ENCODE measurements at regions not wholly inside any gene's neighbourhood (a gene's known extent, or its start where the extent isn't known, plus 50 kb on each side); places are given as distances from the start of the nearest gene placed in this dataset.

- no peak overlapping the region for H3K9ac ChIP-seq (ENCODE audit: low read length)
- no peak overlapping the region for H3K27ac ChIP-seq (ENCODE audit: low read depth, low read length)
- no peaks in the 10 kb centered on the region for H3K4me1 ChIP-seq (ENCODE audit: control insufficient read depth, insufficient read depth, low read length)
- no peaks in the 10 kb centered on the region for H3K36me3 ChIP-seq (ENCODE audit: control insufficient read depth, insufficient read depth, low read length)
- H3K9me3 ChIP-seq (ENCODE audit: control insufficient read depth, insufficient read depth, low read depth, low read length), result no peaks in the 10 kb centered on the region
- no peaks in the 10 kb centered on the region for H3K27me3 ChIP-seq (ENCODE audit: control insufficient read depth, insufficient read depth, low read length)
- no peak overlapping the region for H3K4me3 ChIP-seq (ENCODE audit: low read depth, low read length)
Measured at GRCh38 chr4:35912174-35912573, 332.1 kb downstream of the ARAP2 start.

GRCh38 chr4:35918491-35918977, 325.8 kb downstream of the ARAP2 start:
- no peak overlapping the region for H3K9ac ChIP-seq (ENCODE audit: low read length)
- H3K36me3 ChIP-seq (ENCODE audit: control insufficient read depth, insufficient read depth, low read length), result no peaks in the 10 kb centered on the region
- no peaks in the 10 kb centered on the region; the same call in 1 of the 2 replicates for H3K9me3 ChIP-seq (ENCODE audit: control insufficient read depth, insufficient read depth, low read depth, low read length)
- peaks cover 9% of the 10 kb centered on the region; the same call in 1 of the 2 replicates for H3K4me1 ChIP-seq (ENCODE audit: control insufficient read depth, insufficient read depth, low read length)
- no peak overlapping the region for H3K27ac ChIP-seq (ENCODE audit: low read depth, low read length)
- no peaks in the 10 kb centered on the region for H3K27me3 ChIP-seq (ENCODE audit: control insufficient read depth, insufficient read depth, low read length)
- H3K4me3 ChIP-seq (ENCODE audit: low read depth, low read length), result no peak overlapping the region

DNA sequence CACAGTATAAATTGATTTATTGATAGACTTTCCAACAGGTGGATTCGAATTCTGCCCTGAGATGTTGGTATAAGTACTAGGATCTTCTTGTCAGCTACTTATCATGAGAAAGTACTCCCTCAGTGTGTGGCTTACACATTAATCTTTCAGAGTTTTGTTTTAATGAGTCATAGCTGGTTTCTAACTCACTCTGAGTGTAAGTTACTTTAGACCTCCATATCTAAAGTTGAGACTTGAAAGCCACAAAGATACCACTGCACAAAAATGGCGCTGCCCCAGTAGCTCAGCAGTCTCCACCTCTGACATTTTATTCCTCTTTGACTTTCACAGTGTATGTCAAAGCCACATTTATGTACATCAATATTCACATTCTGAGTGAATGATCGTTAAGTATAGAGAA, 318.5 kb downstream of the ARAP2 start:
- H3K9me3 ChIP-seq (ENCODE audit: control insufficient read depth, insufficient read depth, low read depth, low read length), result no peaks in the 10 kb centered on the region

GRCh38 chr4:35926788-35927187, 317.5 kb downstream of the ARAP2 start:
- H3K4me1 ChIP-seq (ENCODE audit: control insufficient read depth, insufficient read depth, low read length), result no peaks in the 10 kb centered on the region
- no peaks in the 10 kb centered on the region for H3K27me3 ChIP-seq (ENCODE audit: control insufficient read depth, insufficient read depth, low read length)
- H3K4me3 ChIP-seq (ENCODE audit: low read depth, low read length), result no peak overlapping the region
- H3K9ac ChIP-seq (ENCODE audit: low read length), result no peak overlapping the region
- H3K27ac ChIP-seq (ENCODE audit: low read depth, low read length), result no peak overlapping the region
- H3K9me3 ChIP-seq (ENCODE audit: control insufficient read depth, insufficient read depth, low read depth, low read length), result no peaks in the 10 kb centered on the region
- no peaks in the 10 kb centered on the region for H3K36me3 ChIP-seq (ENCODE audit: control insufficient read depth, insufficient read depth, low read length)

More for the DNA sequence above, 318.5 kb downstream of the ARAP2 start:
- H3K36me3 ChIP-seq (ENCODE audit: control insufficient read depth, insufficient read depth, low read length), result no peaks in the 10 kb centered on the region
- H3K4me1 ChIP-seq (ENCODE audit: control insufficient read depth, insufficient read depth, low read length), result no peaks in the 10 kb centered on the region
- H3K4me3 ChIP-seq (ENCODE audit: low read depth, low read length), result no peak overlapping the region
- H3K27ac ChIP-seq (ENCODE audit: low read depth, low read length), result no peak overlapping the region
- H3K9ac ChIP-seq (ENCODE audit: low read length), result no peak overlapping the region
- no peaks in the 10 kb centered on the region for H3K27me3 ChIP-seq (ENCODE audit: control insufficient read depth, insufficient read depth, low read length)

- Histone ChIP-seq H3K9ac (ENCODE audit: low read length) (no peak overlapping the region), H3K4me1 (ENCODE audit: control insufficient read depth, insufficient read depth, low read length) (peaks cover 7% of the 10 kb centered on the region), H3K9me3 (ENCODE audit: control insufficient read depth, insufficient read depth, low read depth, low read length) (no peaks in the 10 kb centered on the region), H3K4me3 (ENCODE audit: low read depth, low read length) (no peak overlapping the region), H3K27ac (ENCODE audit: low read depth, low read length) (no peak overlapping the region), H3K36me3 (ENCODE audit: control insufficient read depth, insufficient read depth, low read length) (no peaks in the 10 kb centered on the region), H3K27me3 (ENCODE audit: control insufficient read depth, insufficient read depth, low read length) (no peaks in the 10 kb centered on the region)
Measured at GRCh38 chr4:35933901-35934300, 310.4 kb downstream of the ARAP2 start.

DNA sequence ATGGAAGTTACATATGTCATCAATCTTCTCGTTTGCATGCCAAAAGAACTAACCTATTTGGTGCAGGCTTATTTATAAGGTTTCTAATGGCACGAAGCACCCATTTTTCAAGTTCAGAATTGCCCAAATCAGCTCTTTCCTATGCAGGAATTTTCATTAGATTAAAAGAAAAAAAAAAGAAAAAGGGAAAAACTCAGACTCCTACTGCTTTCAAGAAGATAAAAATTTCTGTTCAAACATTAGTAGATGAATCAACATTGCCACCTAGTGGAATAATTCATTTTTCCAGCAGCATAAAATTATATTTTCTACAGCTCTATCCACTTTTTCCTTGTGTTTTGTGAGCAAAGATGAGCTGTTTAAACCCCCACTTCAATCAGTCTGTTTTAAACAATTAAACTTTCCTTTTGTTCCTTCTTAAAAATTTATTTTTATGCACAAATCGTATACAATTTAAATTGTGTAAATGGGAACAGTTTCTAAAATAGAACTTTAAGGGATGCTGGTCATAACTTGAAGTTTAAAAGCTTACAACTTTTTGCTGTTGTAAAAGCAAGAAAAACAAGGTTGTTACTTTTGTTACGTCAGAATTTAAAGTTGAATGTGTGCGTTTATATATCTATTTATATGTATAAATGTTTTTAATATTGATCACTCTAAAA, 309.9 kb downstream of the ARAP2 start:
- Histone ChIP-seq H3K27ac (ENCODE audit: low read depth, low read length) (no peak overlapping the region), H3K4me1 (ENCODE audit: control insufficient read depth, insufficient read depth, low read length) (peaks cover 7% of the 10 kb centered on the region), H3K36me3 (ENCODE audit: control insufficient read depth, insufficient read depth, low read length) (no peaks in the 10 kb centered on the region), H3K27me3 (ENCODE audit: control insufficient read depth, insufficient read depth, low read length) (no peaks in the 10 kb centered on the region), H3K9ac (ENCODE audit: low read length) (no peak overlapping the region), H3K9me3 (ENCODE audit: control insufficient read depth, insufficient read depth, low read depth, low read length) (no peaks in the 10 kb centered on the region), H3K4me3 (ENCODE audit: low read depth, low read length) (no peak overlapping the region)

DNA sequence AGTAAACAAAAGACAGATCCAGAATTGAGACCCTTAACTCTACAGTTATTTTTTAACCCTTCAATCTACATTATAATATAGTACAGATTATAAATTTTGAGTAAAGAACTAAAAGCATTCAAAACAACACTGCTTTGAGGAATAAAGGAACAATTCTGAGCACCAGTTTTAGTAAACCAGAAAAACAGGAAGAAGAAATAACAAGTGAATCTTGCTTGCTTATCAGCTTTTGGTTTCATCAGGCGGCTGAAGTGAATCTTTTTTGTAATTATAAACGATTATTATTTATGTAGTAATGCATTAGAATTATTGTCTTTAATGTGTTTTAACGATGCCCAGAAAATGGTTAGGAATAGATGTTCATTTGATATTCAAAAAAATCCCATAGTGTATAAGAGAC, 305.4 kb downstream of the ARAP2 start:
- peaks cover 4% of the 10 kb centered on the region for H3K4me1 ChIP-seq (ENCODE audit: control insufficient read depth, insufficient read depth, low read length)
- no peaks in the 10 kb centered on the region for H3K36me3 ChIP-seq (ENCODE audit: control insufficient read depth, insufficient read depth, low read length)
- H3K4me3 ChIP-seq (ENCODE audit: low read depth, low read length), result no peak overlapping the region
- no peaks in the 10 kb centered on the region for H3K27me3 ChIP-seq (ENCODE audit: control insufficient read depth, insufficient read depth, low read length)
- H3K27ac ChIP-seq (ENCODE audit: low read depth, low read length), result no peak overlapping the region
- H3K9me3 ChIP-seq (ENCODE audit: control insufficient read depth, insufficient read depth, low read depth, low read length), result no peaks in the 10 kb centered on the region
- H3K9ac ChIP-seq (ENCODE audit: low read length), result no peak overlapping the region

- no peak overlapping the region for H3K9ac ChIP-seq (ENCODE audit: low read length)
- no peaks in the 10 kb centered on the region for H3K9me3 ChIP-seq (ENCODE audit: control insufficient read depth, insufficient read depth, low read depth, low read length)
- no peaks in the 10 kb centered on the region for H3K27me3 ChIP-seq (ENCODE audit: control insufficient read depth, insufficient read depth, low read length)
- H3K27ac ChIP-seq (ENCODE audit: low read depth, low read length), result no peak overlapping the region
- no peaks in the 10 kb centered on the region for H3K36me3 ChIP-seq (ENCODE audit: control insufficient read depth, insufficient read depth, low read length)
- H3K4me3 ChIP-seq (ENCODE audit: low read depth, low read length), result no peak overlapping the region
- H3K4me1 ChIP-seq (ENCODE audit: control insufficient read depth, insufficient read depth, low read length), result no peaks in the 10 kb centered on the region
Measured at GRCh38 chr4:35939751-35940150, 304.6 kb downstream of the ARAP2 start.

DNA sequence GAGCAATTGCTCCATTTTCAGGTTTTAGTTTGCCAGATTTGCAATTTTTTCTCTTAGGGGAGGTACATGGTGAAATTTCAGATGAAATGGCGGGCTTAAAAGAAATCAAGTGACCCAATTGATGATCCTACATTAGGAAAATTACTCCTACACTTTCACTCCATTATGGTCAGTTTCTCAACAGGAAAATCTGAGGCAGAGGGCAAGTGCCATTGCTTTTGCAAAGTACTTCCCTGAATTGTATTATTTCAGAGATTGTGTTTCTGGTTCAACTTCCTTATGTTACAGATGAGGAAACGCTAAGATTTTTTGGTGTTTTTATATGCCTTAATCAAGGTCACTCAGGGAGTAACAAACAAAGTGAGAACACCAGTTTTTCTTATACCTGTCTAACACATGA, 302.2 kb downstream of the ARAP2 start:
- no peak overlapping the region for H3K27ac ChIP-seq (ENCODE audit: low read depth, low read length)
- no peak overlapping the region for H3K4me3 ChIP-seq (ENCODE audit: low read depth, low read length)
- no peaks in the 10 kb centered on the region for H3K36me3 ChIP-seq (ENCODE audit: control insufficient read depth, insufficient read depth, low read length)
- no peaks in the 10 kb centered on the region for H3K27me3 ChIP-seq (ENCODE audit: control insufficient read depth, insufficient read depth, low read length)
- no peaks in the 10 kb centered on the region for H3K9me3 ChIP-seq (ENCODE audit: control insufficient read depth, insufficient read depth, low read depth, low read length)
- H3K4me1 ChIP-seq (ENCODE audit: control insufficient read depth, insufficient read depth, low read length), result no peaks in the 10 kb centered on the region
- no peak overlapping the region for H3K9ac ChIP-seq (ENCODE audit: low read length)

DNA sequence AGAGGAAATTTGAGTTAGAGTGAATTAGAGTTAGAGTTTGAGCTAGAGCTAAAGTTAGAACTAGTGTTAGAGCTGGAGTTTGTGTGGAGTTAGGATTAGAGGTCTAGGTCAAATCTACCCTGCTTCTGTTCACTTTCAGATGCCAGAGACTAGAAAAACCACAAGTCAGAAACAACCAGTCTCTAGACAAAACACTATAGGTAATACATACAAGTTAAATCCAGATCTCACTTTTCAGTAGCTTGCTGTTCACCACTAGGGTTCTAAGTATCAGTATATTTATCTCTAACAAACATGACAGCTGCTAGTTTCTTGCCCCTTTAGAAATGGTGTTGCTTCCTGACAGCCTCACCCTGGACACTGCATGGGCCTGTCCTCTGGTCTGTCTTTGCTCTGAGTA, 300.7 kb downstream of the ARAP2 start:
- Histone ChIP-seq H3K27ac (ENCODE audit: low read depth, low read length) (no peak overlapping the region), H3K9me3 (ENCODE audit: control insufficient read depth, insufficient read depth, low read depth, low read length) (no peaks in the 10 kb centered on the region), H3K27me3 (ENCODE audit: control insufficient read depth, insufficient read depth, low read length) (no peaks in the 10 kb centered on the region), H3K4me3 (ENCODE audit: low read depth, low read length) (no peak overlapping the region), H3K9ac (ENCODE audit: low read length) (no peak overlapping the region), H3K4me1 (ENCODE audit: control insufficient read depth, insufficient read depth, low read length) (no peaks in the 10 kb centered on the region), H3K36me3 (ENCODE audit: control insufficient read depth, insufficient read depth, low read length) (no peaks in the 10 kb centered on the region)

GRCh38 chr4:35948171-35948570, 296.1 kb downstream of the ARAP2 start:
- H3K27me3 ChIP-seq (ENCODE audit: control insufficient read depth, insufficient read depth, low read length), result no peaks in the 10 kb centered on the region
- no peak overlapping the region for H3K4me3 ChIP-seq (ENCODE audit: low read depth, low read length)
- H3K27ac ChIP-seq (ENCODE audit: low read depth, low read length), result no peak overlapping the region
- H3K4me1 ChIP-seq (ENCODE audit: control insufficient read depth, insufficient read depth, low read length), result 0 out of 2 replicates have a peak, but pooled peaks cover 6% of the 10 kb centered on the region
- no peaks in the 10 kb centered on the region for H3K36me3 ChIP-seq (ENCODE audit: control insufficient read depth, insufficient read depth, low read length)
- H3K9me3 ChIP-seq (ENCODE audit: control insufficient read depth, insufficient read depth, low read depth, low read length), result peaks cover 14% of the 10 kb centered on the region
- no peak overlapping the region for H3K9ac ChIP-seq (ENCODE audit: low read length)
